ENCODE measurements at regions not wholly inside any gene's neighbourhood (a gene's known extent, or its start where the extent isn't known, plus 50 kb on each side); places are given as distances from the start of the nearest gene placed in this dataset.

DNA sequence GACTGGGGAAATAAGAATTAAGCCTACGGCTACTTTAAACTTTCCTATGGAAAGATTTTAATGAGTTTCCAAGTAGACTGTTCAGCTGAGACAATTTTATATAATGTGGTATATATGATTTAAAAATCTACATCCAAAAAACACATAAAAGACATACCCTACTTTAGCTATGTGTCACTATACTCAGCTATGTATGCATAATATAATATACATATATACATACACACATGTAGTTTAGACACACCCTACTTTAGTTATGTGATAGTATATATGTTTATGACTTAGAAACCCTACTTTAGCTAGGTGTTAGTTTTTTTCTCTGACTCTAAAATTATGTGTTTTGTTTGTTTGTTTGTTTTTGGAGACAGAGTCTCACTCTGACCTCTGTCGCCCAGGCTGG is 100.5 kb upstream of the DAB2 start:
- TF ChIP-seq TAF1 (IDR thresholded peaks at IDR 0.05; ENCODE audit: low read depth, low read length) (no peak), POLR2AphosphoS5 (IDR thresholded peaks at IDR 0.05; ENCODE audit: low read depth, low read length) (no peak)

Data from GM12891 (cell line).